ENCODE measurements at regions not wholly inside any gene's neighbourhood (a gene's known extent, or its start where the extent isn't known, plus 50 kb on each side); places are given as distances from the start of the nearest gene placed in this dataset.

DNA sequence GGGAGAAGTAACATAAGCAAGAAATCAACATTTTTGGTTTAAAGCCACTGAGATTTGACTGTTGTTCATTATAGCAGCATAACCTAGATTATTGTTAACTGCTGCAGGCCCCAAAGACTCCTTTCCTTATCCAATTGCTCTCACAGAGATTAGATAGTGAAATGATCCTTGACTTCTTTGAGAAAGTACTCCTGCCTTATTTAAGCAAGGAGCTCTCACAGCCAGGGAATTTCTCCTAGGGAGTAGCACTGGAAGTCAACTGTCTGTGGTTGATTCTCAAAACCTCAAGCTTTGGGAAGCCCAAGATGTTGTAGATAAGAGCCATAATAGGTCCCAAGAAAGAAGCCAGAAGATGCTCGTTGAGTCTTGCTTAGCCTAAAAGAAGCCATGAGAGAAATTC is 151.8 kb upstream of the TSC22D2 start:
- Histone ChIP-seq H3K9ac (ENCODE audit: low read depth, low read length) (no peak overlapping the region), H3K14ac (replicated peaks; ENCODE audit: low read depth, low read length) (no peak overlapping the region), H3K9me1 (ENCODE audit: insufficient read depth, low read length) (peaks cover 4% of the 10 kb centered on the region; the same call in 1 of the 2 replicates), H3K23ac (ENCODE audit: low read depth, low read length) (no peak overlapping the region), H3K27me3 (ENCODE audit: control insufficient read depth, insufficient read depth, low read length) (no peaks in the 10 kb centered on the region), H4K91ac (ENCODE audit: insufficient read depth, low read depth, low read length) (no peak overlapping the region), H4K8ac (ENCODE audit: low read depth in 2 of 2, low read length in 2 of 2) (no peak overlapping the region), H3K4me1 (ENCODE audit: control insufficient read depth, insufficient read depth, low read length) (peaks cover 9% of the 10 kb centered on the region), H3K9me3 (ENCODE audit: control insufficient read depth, insufficient read depth, low read length) (no peaks in the 10 kb centered on the region), H3K56ac (ENCODE audit: extremely low read depth, insufficient read depth, low read length) (no peak overlapping the region), H2BK15ac (ENCODE audit: low read depth, low read length) (no peak overlapping the region), H2BK120ac (ENCODE audit: low read depth, low read length) (no peak overlapping the region), H3K4ac (ENCODE audit: low read depth, low read length) (no peak overlapping the region), H3K79me1 (ENCODE audit: low read depth in 1 of 2, low read length in 2 of 2) (0 out of 4 replicates have a peak, but pooled peaks cover 0 to 1% of the 10 kb centered on the region in 2 experiments), H2AFZ (replicated peaks; ENCODE audit: low read length, poor library complexity) (no peak overlapping the region), H3K27ac (ENCODE audit: insufficient read depth, low read length) (no peak overlapping the region), H3K36me3 (ENCODE audit: control insufficient read depth, insufficient read depth, low read length) (no peaks in the 10 kb centered on the region), H2AK5ac (ENCODE audit: low read depth, low read length) (no peak overlapping the region), H2AK9ac (replicated peaks; ENCODE audit: low read depth, low read length, poor library complexity) (no peak overlapping the region), H3K4me3 (ENCODE audit: insufficient read depth, low read depth, low read length) (no peak overlapping the region), H4K20me1 (ENCODE audit: insufficient read depth, low read length) (no peaks in the 10 kb centered on the region), H3K18ac (ENCODE audit: low read depth, low read length) (no peak overlapping the region), H3K4me2 (ENCODE audit: low read depth, low read length) (no peak overlapping the region), H2BK20ac (ENCODE audit: low read depth, low read length) (no peak overlapping the region), H4K5ac (ENCODE audit: low read depth, low read length) (no peak overlapping the region), H2BK5ac (ENCODE audit: low read depth, low read length, poor library complexity, severe bottlenecking) (no peak overlapping the region)
- ChIA-PET POLR2A (ENCODE audit: unreplicated experiment) (no interaction called here), CTCF (no interaction called here)
- DNase-seq (no peak), ATAC-seq (ENCODE audit: low read depth) (no peak)
- WGBS, 2 experiments (ENCODE audit: extremely low coverage in 2 of 2, insufficient read length in 1 of 2) = 80% methylated on average over 1 of the region's 1 CpG; no CpG with 5 or more reads in 1 of the 2 experiments
- no TSS peak for BruUV-seq (replicated peaks)
- TF ChIP-seq POLR2A (IDR thresholded peaks at IDR 0.05; ENCODE audit: low read depth, low read length) = no peak
- TF ChIP-seq USF2 (IDR thresholded peaks at IDR 0.05; ENCODE audit: low read depth, low read length) = no peak
- TF ChIP-seq RFX5 (IDR thresholded peaks at IDR 0.05; ENCODE audit: low read depth, low read length) = no peak
- no peak for TF ChIP-seq MAZ (IDR thresholded peaks at IDR 0.05; ENCODE audit: borderline replicate concordance, low read depth, low read length)
- TF ChIP-seq NFE2L2 (IDR thresholded peaks at IDR 0.05; ENCODE audit: low read depth, low read length) = no peak
- dilution Hi-C loops (cut with HindIII; ENCODE audit: low sequenced_read_pairs, unreplicated experiment) (no loop called here), in situ Hi-C loops (cut with MboI; ENCODE audit: low sequenced_read_pairs) (no loop called here), intact Hi-C loops (cut with micrococcal nuclease) (no loop called here)

Measured in IMR-90 (cell line).